ENCODE measurements at regions not wholly inside any gene's neighbourhood (a gene's known extent, or its start where the extent isn't known, plus 50 kb on each side); places are given as distances from the start of the nearest gene placed in this dataset.

GRCh38 chr15:67972377-67972776, 81.7 kb upstream of the PIAS1 start:
- TF ChIP-seq, protein P1, sequence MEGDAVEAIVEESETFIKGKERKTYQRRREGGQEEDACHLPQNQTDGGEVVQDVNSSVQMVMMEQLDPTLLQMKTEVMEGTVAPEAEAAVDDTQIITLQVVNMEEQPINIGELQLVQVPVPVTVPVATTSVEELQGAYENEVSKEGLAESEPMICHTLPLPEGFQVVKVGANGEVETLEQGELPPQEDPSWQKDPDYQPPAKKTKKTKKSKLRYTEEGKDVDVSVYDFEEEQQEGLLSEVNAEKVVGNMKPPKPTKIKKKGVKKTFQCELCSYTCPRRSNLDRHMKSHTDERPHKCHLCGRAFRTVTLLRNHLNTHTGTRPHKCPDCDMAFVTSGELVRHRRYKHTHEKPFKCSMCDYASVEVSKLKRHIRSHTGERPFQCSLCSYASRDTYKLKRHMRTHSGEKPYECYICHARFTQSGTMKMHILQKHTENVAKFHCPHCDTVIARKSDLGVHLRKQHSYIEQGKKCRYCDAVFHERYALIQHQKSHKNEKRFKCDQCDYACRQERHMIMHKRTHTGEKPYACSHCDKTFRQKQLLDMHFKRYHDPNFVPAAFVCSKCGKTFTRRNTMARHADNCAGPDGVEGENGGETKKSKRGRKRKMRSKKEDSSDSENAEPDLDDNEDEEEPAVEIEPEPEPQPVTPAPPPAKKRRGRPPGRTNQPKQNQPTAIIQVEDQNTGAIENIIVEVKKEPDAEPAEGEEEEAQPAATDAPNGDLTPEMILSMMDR (IDR thresholded peaks at IDR 0.05), result no peak
- TF ChIP-seq POLR2A (IDR thresholded peaks at IDR 0.05), result no peak

Measured in adrenal gland (tissue), 5 donors.